K562 (cell line): ENCODE measurements at regions not wholly inside any gene's neighbourhood (a gene's known extent, or its start where the extent isn't known, plus 50 kb on each side); places are given as distances from the start of the nearest gene placed in this dataset.
A peak's percentile ranks its signal among the peaks of the same experiment; 100 is the strongest.

Source experiments
- ATAC-seq: fragments of 200-7000 bp; cut with Tn5 transposase; 3 replicates; pipeline ENCODE4 v1.9.1; 2020; ENCODE audit warnings: moderate library complexity
- BruUV-seq: library from RNA; stranded (reverse); fragments of 400-500 nt; replicated peaks from 2 replicates; lab custom pipeline; 2021; lab: Mats Ljungman, UMichigan
- CTCF ChIA-PET: fragments of 300-600 bp; formaldehyde crosslinking; extraction: SDS; loops from one replicate; lab custom pipeline; 2021; ENCODE audit warnings: low intra/inter-chr PET ratio; lab: Yijun Ruan, JAX
- POLR2A ChIA-PET: fragments of 300-600, 350-650 bp; sonication (Branson Sonifier 250); formaldehyde crosslinking; extraction: SDS; loops from one replicate; lab custom pipeline; 2021; ENCODE audit warnings: antibody characterized with exemption, inconsistent platforms; lab: Yijun Ruan, JAX
- DNase-seq, 4 experiments: peaks; one replicate each; pipeline versions ENCODE4 v3.0.0 to v3.0.0-alpha.2; 2011 to 2018; ENCODE audit warnings: low spot score in 3 of 4, mixed read lengths in 3 of 4; ENCODE audit errors: extremely low read depth in 1 of 4
- FAIRE-seq: peaks from 2 replicates; lab custom pipeline; 2011; peaks lifted over from hg19 to GRCh38; lab: Jason Lieb, UNC
- H2AFZ ChIP-seq: 2 replicates; pipeline ENCODE4 v1.6.0; 2011; ENCODE audit warnings: low read depth, low read length, control low read depth, inconsistent platforms
- H3K27ac ChIP-seq: fragments of 200-600 bp; 3 replicates; pipeline ENCODE4 v1.8.0; 2011; ENCODE audit warnings: low read depth, mild to moderate bottlenecking, control low read depth, inconsistent platforms, low read length, moderate library complexity, mixed read lengths; ENCODE audit errors: extremely low read depth
- H3K27me3 ChIP-seq, 2 experiments: fragments of 300-600 bp in 1 of 2; 2 replicates in 1 of 2; 3 replicates in 1 of 2; pipeline versions ENCODE4 v1.6.0 to v1.8.0; 2011; ENCODE audit warnings: inconsistent platforms in 2 of 2, low read length in 2 of 2, mild to moderate bottlenecking in 1 of 2, mixed read lengths in 1 of 2, moderate library complexity in 1 of 2; ENCODE audit not compliant: control insufficient read depth in 2 of 2, insufficient read depth in 2 of 2
- H3K36me3 ChIP-seq: fragments of 300-600 bp; 3 replicates; pipeline ENCODE4 v1.8.0; 2011; ENCODE audit warnings: mild to moderate bottlenecking, low read length, inconsistent platforms; ENCODE audit not compliant: control insufficient read depth, insufficient read depth
- H3K4me1 ChIP-seq, 2 experiments: fragments of 200-600 bp in 1 of 2; replicated peaks in 1 of 2; 2 replicates in 1 of 2; 3 replicates in 1 of 2; pipeline versions ENCODE4 v1.5.1 to v1.8.0; 2011; ENCODE audit warnings: inconsistent platforms in 2 of 2, low read length in 2 of 2, mild to moderate bottlenecking in 1 of 2, mixed read lengths in 1 of 2, moderate library complexity in 1 of 2; ENCODE audit not compliant: control insufficient read depth in 2 of 2, insufficient read depth in 2 of 2
- H3K4me2 ChIP-seq: 2 replicates; pipeline ENCODE4 v1.6.1; 2011; ENCODE audit warnings: low read length, control low read depth, inconsistent platforms, mixed read lengths; ENCODE audit not compliant: insufficient read depth
- H3K4me3 ChIP-seq: fragments of 200-600 bp; sonication (generic), shearing (Covaris generic); 2 replicates; pipeline ENCODE4 v1.5.1; 2016; ENCODE audit warnings: control low read depth, inconsistent platforms
- H3K79me2 ChIP-seq: fragments of 200-600 bp; 3 replicates; pipeline ENCODE4 v1.8.0; 2011; ENCODE audit warnings: low read length, inconsistent platforms; ENCODE audit not compliant: control insufficient read depth, insufficient read depth
- H3K9ac ChIP-seq, 2 experiments: 2 replicates each; pipeline versions ENCODE4 v1.6.0 to v1.6.1; 2011; ENCODE audit warnings: low read depth in 2 of 2, low read length in 2 of 2, control low read depth in 1 of 2, inconsistent platforms in 1 of 2, mild to moderate bottlenecking in 1 of 2, mixed read lengths in 1 of 2; ENCODE audit not compliant: insufficient read depth in 1 of 2
- H3K9me1 ChIP-seq: one replicate; pipeline ENCODE4 v1.6.0; 2011; ENCODE audit warnings: inconsistent platforms, mild to moderate bottlenecking, low read length, moderate library complexity; ENCODE audit not compliant: control insufficient read depth, insufficient read depth
- H3K9me3 ChIP-seq: replicated peaks from 2 replicates; pipeline ENCODE4 v1.5.1; 2011; ENCODE audit warnings: low read depth, low read length, inconsistent platforms; ENCODE audit not compliant: control insufficient read depth, insufficient read depth
- H4K20me1 ChIP-seq: replicated peaks from 2 replicates; pipeline ENCODE4 v1.6.1; 2011; ENCODE audit warnings: low read length, inconsistent platforms, mixed read lengths; ENCODE audit not compliant: control insufficient read depth, insufficient read depth
- DLX4 ChIP-seq: fragments of 250-450 bp; sonication (Bioruptor Pico); IDR thresholded peaks from 2 replicates; pipeline ENCODE4 v1.6.1; 2021; ENCODE audit warnings: mild to moderate bottlenecking
- MCM2 ChIP-seq: fragments of 450-650 bp; IDR thresholded peaks from 2 replicates; pipeline ENCODE4 v1.6.1; 2017; ENCODE audit warnings: low read depth, mild to moderate bottlenecking
- REST ChIP-seq, 2 experiments: fragments of 450-650 bp; formaldehyde crosslinking in 1 of 2; IDR thresholded peaks; 2 replicates each; pipeline versions ENCODE4 v1.4.0 to v1.6.1; 2014 to 2020; ENCODE audit warnings: mild to moderate bottlenecking in 2 of 2, borderline replicate concordance in 1 of 2, low read depth in 1 of 2
- YY1 ChIP-seq, 3 experiments: IDR thresholded peaks; 2 replicates each; pipeline ENCODE4 v1.6.1; 2011; ENCODE audit warnings: low read length in 2 of 3, mild to moderate bottlenecking in 2 of 3, moderate library complexity in 2 of 3, borderline replicate concordance in 1 of 3, control low read depth in 1 of 3, low read depth in 1 of 3; ENCODE audit not compliant: insufficient read depth in 3 of 3, insufficient replicate concordance in 2 of 3, control insufficient read depth in 1 of 3, insufficient read length in 1 of 3; ENCODE audit errors: extremely low read depth in 1 of 3
- ZKSCAN1 ChIP-seq: fragments of 150-350 bp; IDR thresholded peaks from 2 replicates; pipeline ENCODE4 v1.6.1; 2016; ENCODE audit warnings: low read depth, low read length
- ZNF24 ChIP-seq: fragments of 450-650 bp; IDR thresholded peaks from 2 replicates; pipeline ENCODE4 v1.6.1; 2016
- ZNF586 ChIP-seq: fragments of 450-650 bp; formaldehyde crosslinking; conservative IDR thresholded peaks from 2 replicates; pipeline ENCODE4 v1.4.0; 2020; ENCODE audit warnings: mild to moderate bottlenecking, moderate library complexity
- ZNF77 ChIP-seq: fragments of 250-450 bp; sonication (Bioruptor Pico); IDR thresholded peaks from 2 replicates; pipeline ENCODE4 v1.5.0; 2020
- WGBS: fragments of 100-300 bp; shearing (Covaris generic); methylation state at CpG from one replicate; pipeline ENCODE4 v1.1.6; 2016; ENCODE audit warnings: low coverage, mixed read lengths; ENCODE audit not compliant: insufficient coverage; ENCODE audit errors: missing lambda C conversion rate; 5-methylcytosine and 5-hydroxymethylcytosine counted together
- in situ Hi-C: fragments of 300-500 bp; cut with MboI; formaldehyde crosslinking; loops from 4 replicates; pipeline ENCODE4 v1.15.0; 2018; ENCODE audit warnings: inconsistent platforms, mixed read lengths
- intact Hi-C: fragments of 100-400 bp; cut with micrococcal nuclease; formaldehyde crosslinking; loops from 2 replicates; pipeline ENCODE4 v1.14.2; 2022
- TF ChIP-seq, protein P1 (sequence below): fragments of 250-450 bp; sonication (Bioruptor Pico); IDR thresholded peaks from 2 replicates; pipeline ENCODE4 v1.9.0; 2021; ENCODE audit warnings: mild to moderate bottlenecking

- TF ChIP-seq DLX4 (CRISPR knock-in tag) (no peak), ZNF586 (CRISPR knock-in tag) (no peak), ZNF77 (CRISPR knock-in tag) (no peak), ZKSCAN1 (no peak)
Observed at GRCh38 chr16:7026639-7027038, 306.0 kb upstream of the RBFOX1 start (continued).

GRCh38 chr16:7025616-7026190, 306.9 kb upstream of the RBFOX1 start:
- intact Hi-C loops: no loop called here
- H4K20me1 ChIP-seq: no peaks in the 10 kb centered on the region; the same call in 1 of the 2 replicates
- no peak overlapping the region for H3K27ac ChIP-seq
- ATAC-seq: peak; percentile 95
- no peaks in the 10 kb centered on the region for H3K27me3 ChIP-seq
- no peaks in the 10 kb centered on the region for H3K36me3 ChIP-seq
- in situ Hi-C loops: no loop called here
- peak; percentile 82 for FAIRE-seq
- no peak overlapping the region for H3K4me2 ChIP-seq
- POLR2A ChIA-PET: interaction anchor here (0.6 to 0.8 kb wide), 2 partner anchors 9 to 372 kb away, joined by 3 read pairs; no protein-coding TSS in a partner anchor
- no peak overlapping the region for H3K4me3 ChIP-seq
- peak; percentile 73 to 77 (median 76) for DNase-seq
- H3K79me2 ChIP-seq: no peaks in the 10 kb centered on the region
- no peak overlapping the region for H3K9ac ChIP-seq
- CTCF ChIA-PET: interaction anchor here (0.9 kb wide), 1 partner anchor 1147 kb away, joined by 7 read pairs; no protein-coding TSS in a partner anchor
- BruUV-seq: no TSS peak
- no peaks in the 10 kb centered on the region for H3K9me3 ChIP-seq
- no peaks in the 10 kb centered on the region for H3K4me1 ChIP-seq
- H2AFZ ChIP-seq: no peak overlapping the region
- WGBS: 1% methylated on average over 7 of the region's 7 CpGs
- no peaks in the 10 kb centered on the region for H3K9me1 ChIP-seq
- no peak for TF ChIP-seq ZNF24
- peak in 1 of 3 experiments; percentile 72 for TF ChIP-seq YY1 (IDR thresholded peaks at IDR 0.05; ENCODE audit: borderline replicate concordance in 1 of 3, control insufficient read depth in 1 of 3, extremely low read depth in 1 of 3, insufficient read depth in 3 of 3, insufficient read length in 1 of 3, insufficient replicate concordance in 2 of 3, low read depth in 1 of 3, low read length in 2 of 3)
- no peak for TF ChIP-seq MCM2
- TF ChIP-seq, protein P1, sequence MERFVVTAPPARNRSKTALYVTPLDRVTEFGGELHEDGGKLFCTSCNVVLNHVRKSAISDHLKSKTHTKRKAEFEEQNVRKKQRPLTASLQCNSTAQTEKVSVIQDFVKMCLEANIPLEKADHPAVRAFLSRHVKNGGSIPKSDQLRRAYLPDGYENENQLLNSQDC: no peak
- TF ChIP-seq REST (IDR thresholded peaks at IDR 0.05; ENCODE audit: borderline replicate concordance): peak; percentile 46; the same call in 1 of the 2 replicates
- no peak for TF ChIP-seq REST (CRISPR knock-in tag; IDR thresholded peaks at IDR 0.05; ENCODE audit: low read depth)
